ENCODE measurements at regions not wholly inside any gene's neighbourhood (a gene's known extent, or its start where the extent isn't known, plus 50 kb on each side); places are given as distances from the start of the nearest gene placed in this dataset.

DNA sequence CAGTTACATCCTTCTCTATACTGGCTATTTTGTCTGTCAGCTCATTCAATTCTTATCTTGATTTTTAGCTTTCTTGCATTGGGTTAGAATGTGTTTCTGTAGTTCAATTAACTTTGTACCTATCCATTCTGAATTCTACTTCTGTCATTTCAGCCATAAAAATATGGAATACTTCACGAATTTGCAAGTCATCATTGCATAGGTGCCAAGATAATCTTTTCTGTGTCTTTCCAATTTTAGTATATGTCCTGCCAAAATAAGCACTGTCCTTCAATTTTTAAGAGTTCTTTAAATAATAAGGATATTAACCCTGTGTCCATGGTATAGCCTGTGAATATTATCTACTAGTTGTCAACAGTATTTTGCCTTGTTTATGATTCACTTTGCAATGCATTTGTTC is 665.7 kb upstream of the MDGA2 start:
- no peak overlapping the region for H2AK5ac ChIP-seq (ENCODE audit: low read length)

DNA sequence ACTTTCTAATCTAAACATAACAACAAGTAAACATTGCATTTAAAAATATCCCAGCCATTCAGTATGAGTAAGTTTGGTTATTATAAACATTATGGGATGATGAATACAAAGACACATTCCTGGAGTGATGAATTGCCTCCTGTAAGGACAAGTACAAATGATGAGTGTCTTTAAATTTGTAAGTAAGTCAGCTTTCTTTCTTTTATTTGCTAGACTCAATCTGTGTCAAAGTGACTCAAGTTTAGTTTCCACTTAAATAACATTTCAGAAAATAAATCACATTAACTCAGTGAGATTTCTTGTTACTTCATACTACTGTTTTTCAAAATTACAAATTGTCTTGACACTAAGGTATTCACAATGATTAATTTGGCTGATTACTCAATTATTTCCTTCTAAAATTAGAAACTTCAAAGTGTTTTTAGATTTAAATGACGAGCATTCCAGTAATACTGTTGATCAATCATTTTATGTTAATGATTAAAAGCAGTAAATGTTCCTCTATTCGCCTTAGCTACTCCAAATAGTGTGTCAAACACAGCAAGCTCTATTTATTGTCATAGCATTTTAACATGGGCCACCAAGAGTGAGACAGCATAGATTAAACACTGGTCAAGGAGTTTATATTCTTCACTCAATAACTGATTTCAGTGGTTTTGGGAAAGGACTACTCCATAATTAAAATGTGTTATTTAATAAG is 658.0 kb upstream of the MDGA2 start:
- no peak overlapping the region for H4K8ac ChIP-seq (ENCODE audit: low read depth, low read length)
- H3K27ac ChIP-seq (ENCODE audit: low read depth, low read length) = no peak overlapping the region
- H2BK12ac ChIP-seq (ENCODE audit: low read length) = no peak overlapping the region
- no peak overlapping the region for H2BK120ac ChIP-seq (ENCODE audit: insufficient read depth, low read length, poor library complexity)
- H3K18ac ChIP-seq (ENCODE audit: low read length) = no peak overlapping the region
- WGBS (ENCODE audit: extremely low coverage, insufficient coverage, insufficient read length) = no CpG with 5 or more reads among the region's 2 CpGs
- H2AK5ac ChIP-seq (ENCODE audit: low read length) = no peak overlapping the region
- no peak overlapping the region for H3K9ac ChIP-seq (ENCODE audit: low read length)
- H3K79me2 ChIP-seq (ENCODE audit: control insufficient read depth, insufficient read depth, low read length, poor library complexity) = no peaks in the 10 kb centered on the region
- no peak overlapping the region for H3K23ac ChIP-seq (ENCODE audit: low read length)
- no peaks in the 10 kb centered on the region for H3K4me1 ChIP-seq (ENCODE audit: control insufficient read depth in 1 of 2, insufficient read depth in 2 of 2, low read length in 2 of 2)
- no peak overlapping the region for H2AFZ ChIP-seq (ENCODE audit: insufficient read depth, low read length, poor library complexity)
- no peaks in the 10 kb centered on the region for H3K79me1 ChIP-seq (ENCODE audit: low read length)
- H3K4me3 ChIP-seq (ENCODE audit: low read depth, low read length) = no peak overlapping the region
- no peak overlapping the region for H4K91ac ChIP-seq (ENCODE audit: low read depth, low read length)
- DNase-seq = peak in 1 of 2 donors; percentile 14
- H3K36me3 ChIP-seq (ENCODE audit: control insufficient read depth in 1 of 2, insufficient read depth in 2 of 2, low read length in 2 of 2) = no peaks in the 10 kb centered on the region
- H4K12ac ChIP-seq (ENCODE audit: low read depth, low read length) = no peak overlapping the region
- H3K14ac ChIP-seq (ENCODE audit: low read length) = no peak overlapping the region
- H3K4me2 ChIP-seq (ENCODE audit: low read length) = no peak overlapping the region
- no peaks in the 10 kb centered on the region for H3K9me3 ChIP-seq (ENCODE audit: insufficient read depth, low read depth, low read length)
- H2BK5ac ChIP-seq (ENCODE audit: low read depth, low read length, poor library complexity) = no peak overlapping the region
- H3K27me3 ChIP-seq (ENCODE audit: insufficient read depth, low read length) = no peaks in the 10 kb centered on the region
- no peak overlapping the region for H3K4ac ChIP-seq (ENCODE audit: low read depth, low read length)

More for the DNA sequence above, 665.7 kb upstream of the MDGA2 start:
- no peak overlapping the region for H3K14ac ChIP-seq (ENCODE audit: low read length)
- H3K4ac ChIP-seq (ENCODE audit: low read depth, low read length) = no peak overlapping the region
- no peak for DNase-seq
- no peak overlapping the region for H2BK5ac ChIP-seq (ENCODE audit: low read depth, low read length, poor library complexity)
- H3K79me1 ChIP-seq (ENCODE audit: low read length) = no peaks in the 10 kb centered on the region
- H3K27me3 ChIP-seq (ENCODE audit: insufficient read depth, low read length) = no peaks in the 10 kb centered on the region
- no peaks in the 10 kb centered on the region for H3K79me2 ChIP-seq (ENCODE audit: control insufficient read depth, insufficient read depth, low read length, poor library complexity)
- no peak overlapping the region for H2AFZ ChIP-seq (ENCODE audit: insufficient read depth, low read length, poor library complexity)
- no peak overlapping the region for H3K18ac ChIP-seq (ENCODE audit: low read length)
- H3K9ac ChIP-seq (ENCODE audit: low read length) = no peak overlapping the region
- no peak overlapping the region for H3K4me2 ChIP-seq (ENCODE audit: low read length)
- no peaks in the 10 kb centered on the region for H3K9me3 ChIP-seq (ENCODE audit: insufficient read depth, low read depth, low read length)
- no peak overlapping the region for H2BK12ac ChIP-seq (ENCODE audit: low read length)
- no peaks in the 10 kb centered on the region for H3K36me3 ChIP-seq (ENCODE audit: control insufficient read depth in 1 of 2, insufficient read depth in 2 of 2, low read length in 2 of 2)
- no peak overlapping the region for H4K12ac ChIP-seq (ENCODE audit: low read depth, low read length)
- no peak overlapping the region for H4K8ac ChIP-seq (ENCODE audit: low read depth, low read length)
- no peak overlapping the region for H2BK120ac ChIP-seq (ENCODE audit: insufficient read depth, low read length, poor library complexity)
- no peak overlapping the region for H3K27ac ChIP-seq (ENCODE audit: low read depth, low read length)
- no peak overlapping the region for H3K4me3 ChIP-seq (ENCODE audit: low read depth, low read length)
- no peak overlapping the region for H4K91ac ChIP-seq (ENCODE audit: low read depth, low read length)
- no peak overlapping the region for H3K23ac ChIP-seq (ENCODE audit: low read length)
- WGBS (ENCODE audit: extremely low coverage, insufficient coverage, insufficient read length) = no CpG with 5 or more reads among the region's 1 CpG
- H3K4me1 ChIP-seq (ENCODE audit: control insufficient read depth in 1 of 2, insufficient read depth in 2 of 2, low read length in 2 of 2) = no peaks in the 10 kb centered on the region

DNA sequence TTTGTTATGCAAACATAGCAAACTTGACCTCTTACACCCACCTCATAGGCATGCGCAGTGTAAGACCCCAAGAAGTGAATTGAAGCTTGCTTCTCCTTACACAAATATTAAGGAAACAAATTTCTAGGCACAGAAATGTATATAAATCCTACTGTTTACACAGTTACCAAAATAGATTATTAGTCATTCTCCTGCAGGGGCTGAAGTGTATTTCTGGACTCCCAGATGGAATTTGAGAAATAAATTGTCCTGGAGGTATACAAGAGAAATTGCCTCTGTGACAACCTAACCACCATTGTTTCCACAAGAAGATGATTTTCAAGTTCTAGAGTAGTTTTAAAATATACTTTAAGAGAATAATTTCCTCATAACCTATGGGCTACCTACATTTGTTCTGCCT is 656.0 kb upstream of the MDGA2 start:
- H2BK12ac ChIP-seq (ENCODE audit: low read length) = no peak overlapping the region
- no peak overlapping the region for H4K91ac ChIP-seq (ENCODE audit: low read depth, low read length)
- H3K79me2 ChIP-seq (ENCODE audit: control insufficient read depth, insufficient read depth, low read length, poor library complexity) = no peaks in the 10 kb centered on the region
- no peak overlapping the region for H3K4me2 ChIP-seq (ENCODE audit: low read length)
- DNase-seq = no peak
- no peak overlapping the region for H3K18ac ChIP-seq (ENCODE audit: low read length)
- H2BK120ac ChIP-seq (ENCODE audit: insufficient read depth, low read length, poor library complexity) = no peak overlapping the region
- H2AK5ac ChIP-seq (ENCODE audit: low read length) = no peak overlapping the region
- no peaks in the 10 kb centered on the region for H3K4me1 ChIP-seq (ENCODE audit: control insufficient read depth in 1 of 2, insufficient read depth in 2 of 2, low read length in 2 of 2)
- H2AFZ ChIP-seq (ENCODE audit: insufficient read depth, low read length, poor library complexity) = no peak overlapping the region
- H3K9ac ChIP-seq (ENCODE audit: low read length) = no peak overlapping the region
- H3K79me1 ChIP-seq (ENCODE audit: low read length) = no peaks in the 10 kb centered on the region
- no peaks in the 10 kb centered on the region for H3K9me3 ChIP-seq (ENCODE audit: insufficient read depth, low read depth, low read length)
- H3K23ac ChIP-seq (ENCODE audit: low read length) = no peak overlapping the region
- WGBS (ENCODE audit: extremely low coverage, insufficient coverage, insufficient read length) = no CpG with 5 or more reads among the region's 1 CpG
- H3K4me3 ChIP-seq (ENCODE audit: low read depth, low read length) = no peak overlapping the region
- no peak overlapping the region for H4K8ac ChIP-seq (ENCODE audit: low read depth, low read length)
- no peak overlapping the region for H3K14ac ChIP-seq (ENCODE audit: low read length)
- H3K27ac ChIP-seq (ENCODE audit: low read depth, low read length) = no peak overlapping the region
- no peak overlapping the region for H2BK5ac ChIP-seq (ENCODE audit: low read depth, low read length, poor library complexity)
- no peak overlapping the region for H4K12ac ChIP-seq (ENCODE audit: low read depth, low read length)
- no peak overlapping the region for H3K4ac ChIP-seq (ENCODE audit: low read depth, low read length)
- no peaks in the 10 kb centered on the region for H3K36me3 ChIP-seq (ENCODE audit: control insufficient read depth in 1 of 2, insufficient read depth in 2 of 2, low read length in 2 of 2)
- H3K27me3 ChIP-seq (ENCODE audit: insufficient read depth, low read length) = no peaks in the 10 kb centered on the region

DNA sequence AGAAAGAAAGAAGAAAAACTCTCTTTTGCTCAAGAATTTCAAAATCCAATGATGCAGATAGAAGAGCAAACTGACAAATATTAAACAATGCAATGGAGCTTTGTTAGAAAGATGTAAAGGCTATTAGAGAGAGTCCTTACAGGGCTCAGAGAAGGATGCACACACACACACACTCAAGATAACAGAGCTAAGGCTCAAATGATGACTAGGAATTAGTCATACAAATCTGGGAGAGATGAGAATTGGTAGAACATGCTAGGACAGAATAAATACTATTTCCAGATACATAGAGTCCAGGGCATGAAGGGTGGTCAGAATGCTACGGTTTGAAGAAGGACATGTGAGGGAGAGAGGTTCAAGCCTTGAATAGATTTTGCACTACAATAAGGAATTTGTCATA is 650.1 kb upstream of the MDGA2 start:
- Histone ChIP-seq H2BK120ac (ENCODE audit: insufficient read depth, low read length, poor library complexity) (no peak overlapping the region), H2BK12ac (ENCODE audit: low read length) (no peak overlapping the region), H3K18ac (ENCODE audit: low read length) (no peak overlapping the region), H3K79me2 (ENCODE audit: control insufficient read depth, insufficient read depth, low read length, poor library complexity) (no peaks in the 10 kb centered on the region), H3K4me3 (ENCODE audit: low read depth, low read length) (no peak overlapping the region), H2AFZ (ENCODE audit: insufficient read depth, low read length, poor library complexity) (no peak overlapping the region), H3K79me1 (ENCODE audit: low read length) (no peaks in the 10 kb centered on the region), H3K9ac (ENCODE audit: low read length) (no peak overlapping the region), H4K8ac (ENCODE audit: low read depth, low read length) (no peak overlapping the region), H3K27me3 (ENCODE audit: insufficient read depth, low read length) (no peaks in the 10 kb centered on the region), H3K4me1 (ENCODE audit: control insufficient read depth in 1 of 2, insufficient read depth in 2 of 2, low read length in 2 of 2) (no peaks in the 10 kb centered on the region), H2AK5ac (ENCODE audit: low read length) (no peak overlapping the region), H3K23ac (ENCODE audit: low read length) (no peak overlapping the region), H4K12ac (ENCODE audit: low read depth, low read length) (no peak overlapping the region), H4K91ac (ENCODE audit: low read depth, low read length) (no peak overlapping the region), H2BK5ac (ENCODE audit: low read depth, low read length, poor library complexity) (no peak overlapping the region), H3K9me3 (ENCODE audit: insufficient read depth, low read depth, low read length) (no peaks in the 10 kb centered on the region), H3K36me3 (ENCODE audit: control insufficient read depth in 1 of 2, insufficient read depth in 2 of 2, low read length in 2 of 2) (no peaks in the 10 kb centered on the region), H3K4me2 (ENCODE audit: low read length) (no peak overlapping the region), H3K14ac (ENCODE audit: low read length) (no peak overlapping the region), H3K4ac (ENCODE audit: low read depth, low read length) (no peak overlapping the region), H3K27ac (ENCODE audit: low read depth, low read length) (no peak overlapping the region)
- DNase-seq = no peak
- WGBS (ENCODE audit: extremely low coverage, insufficient coverage, insufficient read length) = no CpG with 5 or more reads among the region's 1 CpG
